ENCODE measurements at regions not wholly inside any gene's neighbourhood (a gene's known extent, or its start where the extent isn't known, plus 50 kb on each side); places are given as distances from the start of the nearest gene placed in this dataset.

GRCh38 chr5:6837095-6837494, 123.9 kb downstream of the TENT4A start:
- H3K27me3 ChIP-seq (replicated peaks in 1 of 4; ENCODE audit: control extremely low read depth in 1 of 4, control insufficient read depth in 3 of 4, insufficient read depth in 4 of 4, low read length in 3 of 4): no peaks in the 10 kb centered on the region
- ChIA-PET CTCF (no interaction called here), POLR2A (no interaction called here)
- Mint-ChIP-seq H3K27me3 (peaks cover 14% of the 10 kb centered on the region), H3K9me3 (ENCODE audit: insufficient read depth) (no peaks in the 10 kb centered on the region), H3K4me3 (no peak overlapping the region), H3K4me1 (no peaks in the 10 kb centered on the region), H3K27ac (no peak overlapping the region)
- intact Hi-C loops (cut with micrococcal nuclease): no loop called here
- no peak overlapping the region for H3K27ac ChIP-seq (ENCODE audit: low read length in 2 of 2)
- H3K4me1 ChIP-seq (ENCODE audit: control insufficient read depth in 2 of 2, insufficient read depth in 2 of 2, low read length in 2 of 2): no peaks in the 10 kb centered on the region
- no peaks in the 10 kb centered on the region for H3K79me2 ChIP-seq (ENCODE audit: control insufficient read depth, insufficient read depth, low read length)
- H2AFZ ChIP-seq (ENCODE audit: insufficient read depth, low read depth, low read length, poor library complexity, severe bottlenecking): no peak overlapping the region
- DNase-seq (no peak), ATAC-seq (ENCODE audit: low read depth) (no peak)
- no peak overlapping the region for H3K4me2 ChIP-seq (replicated peaks; ENCODE audit: low read depth, low read length, poor library complexity, severe bottlenecking)
- H3K4me3 ChIP-seq (ENCODE audit: control extremely low read depth in 1 of 5, extremely low read depth in 1 of 5, insufficient read depth in 1 of 5, low read depth in 2 of 5, low read length in 4 of 5): no peak overlapping the region
- H3K9me3 ChIP-seq (ENCODE audit: control extremely low read depth in 1 of 3, control insufficient read depth in 2 of 3, insufficient read depth in 1 of 3, low read length in 2 of 3): peaks cover 0 to 11% (median 5%) of the 10 kb centered on the region in 3 donors
- TF ChIP-seq CTCF (IDR thresholded peaks at IDR 0.05): no peak
- no peak for TF ChIP-seq EZH2 (IDR thresholded peaks at IDR 0.05; ENCODE audit: borderline replicate concordance, insufficient read depth, low read depth, low read length, poor library complexity, severe bottlenecking)
- no peaks in the 10 kb centered on the region for H3K36me3 ChIP-seq (replicated peaks in 1 of 2; ENCODE audit: control extremely low read depth in 1 of 2, control insufficient read depth in 1 of 2, extremely low read depth in 1 of 2, insufficient read depth in 2 of 2, low read length in 1 of 2)
- H4K20me1 ChIP-seq (ENCODE audit: control insufficient read depth, insufficient read depth, low read length, poor library complexity, severe bottlenecking): no peaks in the 10 kb centered on the region
- WGBS (ENCODE audit: insufficient coverage): no CpG with 5 or more reads among the region's 2 CpGs
- H3K9ac ChIP-seq (ENCODE audit: low read length): no peak overlapping the region

GRCh38 chr5:6837519-6838110, 124.4 kb downstream of the TENT4A start:
- Histone ChIP-seq H4K20me1 (ENCODE audit: control insufficient read depth, insufficient read depth, low read length, poor library complexity, severe bottlenecking) (no peaks in the 10 kb centered on the region), H3K27me3 (replicated peaks in 1 of 4; ENCODE audit: control extremely low read depth in 1 of 4, control insufficient read depth in 3 of 4, insufficient read depth in 4 of 4, low read length in 3 of 4) (no peaks in the 10 kb centered on the region), H3K79me2 (ENCODE audit: control insufficient read depth, insufficient read depth, low read length) (no peaks in the 10 kb centered on the region), H3K4me2 (replicated peaks; ENCODE audit: low read depth, low read length, poor library complexity, severe bottlenecking) (no peak overlapping the region), H3K9me3 (ENCODE audit: control extremely low read depth in 1 of 3, control insufficient read depth in 2 of 3, insufficient read depth in 1 of 3, low read length in 2 of 3) (peaks cover 0 to 11% (median 5%) of the 10 kb centered on the region in 3 donors), H3K4me3 (ENCODE audit: control extremely low read depth in 1 of 5, extremely low read depth in 1 of 5, insufficient read depth in 1 of 5, low read depth in 2 of 5, low read length in 4 of 5) (no peak overlapping the region), H3K36me3 (replicated peaks in 1 of 2; ENCODE audit: control extremely low read depth in 1 of 2, control insufficient read depth in 1 of 2, extremely low read depth in 1 of 2, insufficient read depth in 2 of 2, low read length in 1 of 2) (no peaks in the 10 kb centered on the region), H3K4me1 (ENCODE audit: control insufficient read depth in 2 of 2, insufficient read depth in 2 of 2, low read length in 2 of 2) (no peaks in the 10 kb centered on the region), H3K9ac (ENCODE audit: low read length) (no peak overlapping the region), H3K27ac (ENCODE audit: low read length in 2 of 2) (no peak overlapping the region), H2AFZ (ENCODE audit: insufficient read depth, low read depth, low read length, poor library complexity, severe bottlenecking) (no peak overlapping the region)
- DNase-seq: peak; percentile 4
- ATAC-seq (ENCODE audit: low read depth): no peak
- peak; percentile 28 for TF ChIP-seq CTCF (IDR thresholded peaks at IDR 0.05)
- TF ChIP-seq EZH2 (IDR thresholded peaks at IDR 0.05; ENCODE audit: borderline replicate concordance, insufficient read depth, low read depth, low read length, poor library complexity, severe bottlenecking): no peak
- intact Hi-C loops (cut with micrococcal nuclease): no loop called here
- H3K4me3 Mint-ChIP-seq: no peak overlapping the region
- H3K27ac Mint-ChIP-seq: no peak overlapping the region
- no peaks in the 10 kb centered on the region for H3K9me3 Mint-ChIP-seq (ENCODE audit: insufficient read depth)
- H3K27me3 Mint-ChIP-seq: peaks cover 14% of the 10 kb centered on the region
- POLR2A ChIA-PET: no interaction called here
- 58% methylated on average over 9 of the region's 9 CpGs for WGBS (ENCODE audit: insufficient coverage)
- CTCF ChIA-PET: no interaction called here
- H3K4me1 Mint-ChIP-seq: no peaks in the 10 kb centered on the region
